ENCODE measurements at regions not wholly inside any gene's neighbourhood (a gene's known extent, or its start where the extent isn't known, plus 50 kb on each side); places are given as distances from the start of the nearest gene placed in this dataset.
"Not testable (repeated sequence)": the region's sequence is repeated elsewhere in the genome, so short reads cannot be mapped to it uniquely, and the experiment has no call there.

DNA sequence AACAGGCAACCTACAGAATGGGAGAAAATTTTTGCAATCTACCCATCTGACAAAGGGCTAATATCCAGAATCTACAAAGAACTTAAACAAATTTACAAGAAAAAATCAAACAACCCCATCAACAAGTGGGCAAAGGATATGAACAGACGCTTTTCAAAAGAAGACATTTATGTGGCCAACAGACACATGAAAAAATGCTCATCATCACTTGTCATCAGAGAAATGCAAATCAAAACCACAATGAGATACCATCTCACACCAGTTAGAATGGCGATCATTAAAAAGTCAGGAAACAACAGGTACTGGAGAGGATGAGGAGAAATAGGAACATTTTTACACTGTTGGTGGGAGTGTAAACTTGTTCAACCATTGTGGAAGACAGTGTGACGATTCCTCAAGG lies 321.6 kb downstream of the RPLP1 start:
- not testable (repeated sequence) for DNase-seq

DNA sequence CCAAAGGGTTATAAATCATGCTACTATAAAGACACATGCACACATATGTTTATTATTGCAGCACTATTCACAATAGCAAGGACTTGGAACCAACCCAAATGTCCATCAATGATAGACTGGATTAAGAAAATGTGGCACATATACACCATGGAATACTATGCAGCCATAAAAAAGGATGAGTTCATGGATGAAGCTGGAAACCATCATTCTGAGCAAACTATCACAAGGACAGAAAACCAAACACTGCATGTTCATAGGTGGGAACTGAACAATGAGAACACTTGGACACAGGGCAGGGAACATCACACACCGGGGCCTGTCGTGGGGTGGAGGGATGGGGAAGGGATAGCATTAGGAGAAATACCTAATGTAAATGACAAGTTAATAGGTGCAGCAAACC lies 322.1 kb downstream of the RPLP1 start:
- not testable (repeated sequence) for DNase-seq

GRCh38 chr15:69777356-69777755 lies 320.4 kb downstream of the TLE3 start:
- DNase-seq, result no peak

GRCh38 chr15:69780374-69780773 lies 317.3 kb downstream of the TLE3 start:
- no peak for DNase-seq

- DNase-seq, result no peak
Measured at GRCh38 chr15:69780981-69781380, 316.7 kb downstream of the TLE3 start.

- no peak for DNase-seq
Measured at GRCh38 chr15:69781411-69782125, 316.1 kb downstream of the TLE3 start.

DNA sequence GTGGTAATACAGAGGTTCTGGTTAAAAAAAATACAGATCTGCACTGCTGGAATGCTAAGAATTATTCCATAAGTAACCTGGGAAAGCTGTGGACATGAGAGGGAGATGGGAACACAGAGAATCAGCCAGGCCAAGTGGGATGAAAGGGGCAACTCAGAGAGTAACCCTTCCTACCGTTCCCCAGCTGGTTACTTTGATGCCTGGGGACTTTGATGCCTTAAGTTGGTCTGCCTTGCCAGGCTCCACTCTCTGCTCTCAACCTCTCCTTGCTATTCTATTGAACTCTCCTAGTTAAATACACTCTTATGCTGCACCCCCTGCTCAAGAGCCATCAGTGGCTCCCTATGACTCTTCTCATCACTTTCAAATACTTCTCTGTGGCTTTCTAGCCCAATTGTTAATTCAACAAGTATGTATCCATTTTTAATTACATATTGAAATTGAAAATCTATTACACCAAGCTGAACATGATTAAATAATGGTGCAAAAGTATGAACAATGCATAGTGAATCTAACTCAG lies 315.5 kb downstream of the TLE3 start:
- DNase-seq, result no peak

GRCh38 chr15:69782809-69783208 lies 314.9 kb downstream of the TLE3 start:
- no peak for DNase-seq

- DNase-seq, result no peak
Measured at GRCh38 chr15:69783211-69783610, 314.5 kb downstream of the TLE3 start.

GRCh38 chr15:69784798-69785566 lies 312.7 kb downstream of the TLE3 start:
- DNase-seq, result no peak

GRCh38 chr15:69786136-69786701 lies 311.5 kb downstream of the TLE3 start:
- no peak for DNase-seq

- no peak for DNase-seq
Measured at GRCh38 chr15:69787791-69788190, 309.9 kb downstream of the TLE3 start.

DNA sequence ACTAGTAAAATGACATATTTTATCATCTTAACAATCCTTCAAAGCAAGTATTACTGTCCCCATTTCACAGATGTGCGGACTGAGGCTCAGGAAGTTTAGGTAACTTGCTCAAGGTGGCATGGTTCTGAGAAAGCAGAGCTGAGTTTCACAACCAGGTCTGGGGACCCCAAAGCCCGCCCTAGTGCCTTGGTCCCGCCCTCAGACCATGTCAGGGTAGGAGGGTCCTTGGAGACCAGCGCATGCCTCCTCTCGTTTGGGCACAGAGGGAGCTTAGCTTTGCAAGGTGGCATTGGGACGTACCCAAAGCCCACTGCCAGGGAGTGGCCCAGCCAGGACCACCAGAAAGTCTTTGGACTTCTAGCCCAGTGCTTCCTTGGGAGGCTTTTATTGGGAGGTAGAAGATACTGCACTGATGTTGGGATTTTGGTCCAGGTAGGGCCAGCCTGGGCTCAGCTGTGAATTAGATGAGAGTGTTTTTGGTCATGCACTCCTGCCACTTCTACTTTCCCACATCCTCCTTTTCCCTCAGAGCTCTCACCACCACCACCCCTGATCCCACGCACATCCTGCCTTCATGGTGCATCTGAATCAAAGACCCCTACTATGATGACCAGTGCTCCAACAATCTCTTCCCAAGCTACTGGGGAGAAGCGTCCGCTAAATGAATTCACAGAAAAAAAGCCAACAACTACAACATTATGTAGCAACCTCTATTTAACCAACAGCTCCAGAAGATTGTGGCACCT lies 307.9 kb downstream of the TLE3 start:
- no peak for DNase-seq

DNA sequence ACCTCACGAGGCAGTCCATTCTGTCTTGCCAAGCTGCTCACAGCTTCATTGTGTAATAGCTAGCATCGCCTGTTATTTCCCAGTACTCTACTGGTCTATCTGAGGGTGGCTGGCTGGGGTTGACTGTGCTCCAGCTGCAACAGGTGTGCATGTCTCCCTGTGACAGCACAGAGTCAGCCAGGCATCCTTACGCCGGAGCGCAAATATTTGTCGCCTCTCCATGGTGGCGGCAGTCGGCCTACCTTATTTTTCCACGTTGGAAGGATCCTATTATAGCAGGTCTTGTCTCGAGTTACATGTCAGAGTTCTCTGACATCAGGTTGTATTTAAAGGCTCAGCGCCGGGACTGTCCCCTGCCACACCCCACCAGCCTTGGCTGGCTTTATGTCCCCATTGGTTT lies 307.1 kb downstream of the TLE3 start:
- no peak for DNase-seq

DNA sequence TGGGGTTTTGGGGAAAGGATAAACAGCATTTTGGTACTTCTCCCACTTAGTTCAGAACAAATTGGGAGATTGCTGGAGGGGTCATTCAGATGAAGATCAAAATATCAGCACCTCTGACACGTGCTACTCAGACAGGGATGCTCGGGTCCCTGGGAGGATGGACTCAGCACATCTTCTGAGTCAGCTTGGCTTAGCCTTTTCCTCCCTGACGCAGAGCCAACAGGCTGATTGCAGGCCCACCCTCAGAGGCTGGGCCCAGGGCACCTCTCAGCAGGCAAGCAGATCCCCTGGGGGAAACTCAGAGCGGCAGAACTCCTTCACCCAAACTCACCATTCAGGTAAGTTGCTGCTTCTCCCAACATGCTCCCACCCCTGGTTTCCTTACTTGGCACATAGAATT lies 304.9 kb downstream of the TLE3 start:
- no peak for DNase-seq

DNA sequence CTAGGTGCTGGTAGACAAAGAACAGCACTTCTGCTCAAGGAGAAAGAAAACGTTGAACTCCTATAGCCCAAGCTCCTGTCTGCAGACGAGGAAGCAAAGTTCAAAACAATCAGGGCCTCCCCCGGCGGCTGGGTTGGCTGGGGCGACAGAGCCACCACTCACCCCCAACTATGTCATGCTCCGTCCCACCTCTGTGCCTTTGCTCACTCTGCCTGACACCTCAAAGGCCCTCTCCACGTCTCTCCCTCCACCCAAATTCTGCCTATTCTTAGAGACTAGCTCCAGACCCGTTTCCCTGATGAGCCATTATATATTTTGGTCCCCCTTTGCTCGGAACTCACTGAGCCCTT lies 304.3 kb downstream of the TLE3 start:
- no peak for DNase-seq

DNA sequence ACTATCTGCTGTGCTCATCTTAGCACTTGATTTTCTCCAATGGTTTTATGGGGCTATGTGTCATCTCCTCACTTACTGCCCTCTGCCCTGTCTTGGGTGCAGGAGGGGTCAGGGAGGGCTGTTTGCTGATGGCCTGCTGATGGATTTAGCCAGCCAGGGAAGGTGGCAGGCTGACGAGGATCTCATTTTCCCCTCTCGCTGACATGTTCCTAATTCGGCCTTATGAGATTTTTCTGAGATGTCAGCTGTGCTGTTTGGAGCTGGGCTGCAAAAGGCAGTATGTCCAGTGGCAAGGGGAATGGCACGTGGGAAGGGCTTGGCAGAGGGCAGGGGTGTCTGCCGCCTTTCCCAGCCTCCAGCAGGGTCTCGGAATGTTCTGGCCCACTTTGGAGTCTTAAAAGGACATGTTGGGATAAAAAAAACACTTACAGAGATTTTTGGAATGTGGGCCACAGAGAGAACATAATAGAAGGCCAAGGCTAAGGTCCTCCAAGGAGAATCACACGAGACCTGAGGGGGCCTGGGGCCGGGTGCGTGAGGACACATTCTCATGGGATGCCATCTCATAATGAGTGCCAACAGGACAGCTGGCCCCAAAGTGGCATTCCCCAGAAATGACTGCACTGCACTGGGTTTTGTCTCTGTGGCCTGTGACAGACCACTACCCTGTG lies 303.8 kb downstream of the TLE3 start:
- no peak for DNase-seq

DNA sequence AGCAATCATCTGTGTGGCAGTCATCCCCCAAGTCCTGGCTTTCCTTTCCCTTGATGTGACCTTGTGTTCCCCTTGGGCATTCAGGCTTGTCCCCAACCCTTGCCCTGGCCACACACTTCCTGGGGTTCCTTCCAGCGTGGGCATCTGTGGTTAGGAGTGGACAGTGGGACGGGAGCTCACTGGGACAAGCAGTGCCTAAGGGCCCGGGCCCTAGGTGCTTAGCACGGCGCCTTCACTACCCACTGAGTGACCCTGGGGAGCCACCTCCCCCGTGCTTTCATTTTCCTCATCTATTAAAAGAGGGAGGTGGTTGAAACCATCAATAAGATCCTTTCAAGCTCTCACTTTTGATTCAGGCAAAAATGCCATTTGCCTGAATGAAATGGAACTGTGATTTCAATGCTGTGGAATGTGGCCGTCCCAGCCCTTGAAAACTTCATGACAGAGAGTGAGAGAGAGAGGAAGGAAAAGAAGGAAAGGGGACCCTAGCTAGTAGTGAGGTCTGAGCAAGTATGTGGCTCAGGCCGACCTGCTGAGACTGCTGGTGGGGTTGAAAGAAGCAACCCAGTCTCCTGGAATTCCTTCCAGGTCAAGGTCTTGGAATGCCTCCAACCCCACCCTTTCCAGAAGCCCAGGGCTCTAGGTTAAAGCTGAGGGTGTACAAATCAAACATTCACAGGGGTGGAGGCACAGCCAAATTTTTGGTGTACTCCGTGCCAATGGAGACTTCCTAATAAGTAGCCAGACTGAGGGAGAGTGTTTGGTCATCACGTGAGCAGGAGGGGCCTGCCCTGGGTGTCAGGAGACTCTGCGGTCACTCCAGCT lies 302.9 kb downstream of the TLE3 start:
- DNase-seq, result no peak

- no peak for DNase-seq
Measured at GRCh38 chr15:69795601-69796000, 302.1 kb downstream of the TLE3 start.

DNA sequence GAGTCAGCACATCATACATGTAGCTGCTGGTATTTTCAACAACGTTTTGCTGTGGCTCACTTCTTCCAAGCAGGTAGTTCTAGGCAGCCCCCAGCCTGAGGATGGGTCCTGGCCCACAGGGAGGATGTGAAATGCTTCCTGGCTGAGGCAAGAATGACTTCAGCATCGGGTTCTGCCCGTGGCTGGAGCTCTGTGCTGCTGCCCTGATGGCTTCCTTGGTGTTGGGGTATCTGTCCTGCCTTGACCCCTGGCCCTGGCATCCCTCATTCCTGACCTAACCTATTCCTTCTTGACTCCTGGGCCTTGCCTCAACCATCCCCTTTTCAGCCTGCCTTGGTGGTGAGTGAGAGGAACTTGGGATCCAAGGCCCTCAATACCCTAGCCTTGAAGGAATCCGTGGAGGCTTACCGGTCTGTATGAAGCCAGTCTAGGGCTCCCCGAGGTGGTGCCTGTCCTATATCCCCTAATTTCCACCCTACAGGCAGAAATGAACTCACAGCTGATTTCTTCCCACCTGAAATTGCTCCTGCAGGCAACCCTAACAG lies 300.6 kb downstream of the TLE3 start:
- no peak for DNase-seq

DNA sequence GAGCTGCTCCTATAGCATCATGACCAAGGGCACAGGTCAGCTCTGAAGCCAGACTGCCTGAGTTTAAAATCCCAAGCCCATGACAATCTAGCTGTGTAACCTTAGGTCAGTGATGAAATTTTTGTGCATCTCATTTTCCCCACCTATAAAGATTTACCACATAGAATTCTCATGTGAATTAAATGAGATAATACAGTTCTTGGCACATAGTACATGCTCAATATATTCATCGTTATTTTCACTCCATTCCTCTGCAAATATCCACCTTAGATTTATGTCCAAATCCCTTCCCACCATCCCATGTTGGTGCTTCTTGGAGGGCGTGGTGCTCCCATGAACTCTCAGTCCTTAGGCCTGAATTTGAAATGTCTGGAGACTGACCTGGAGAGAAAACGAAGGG lies 300.1 kb downstream of the TLE3 start:
- DNase-seq, result no peak

Measured in NCI-H1436 treated with DMSO at 0.1 percent for 48 hours (cell line).